Testis (tissue), 2 donors: ENCODE measurements at regions not wholly inside any gene's neighbourhood (a gene's known extent, or its start where the extent isn't known, plus 50 kb on each side); places are given as distances from the start of the nearest gene placed in this dataset.

ENCODE experiments used
- POLR2A ChIP-seq: fragments of 450-650 bp; IDR thresholded peaks from one replicate; pipeline ENCODE4 v1.6.1; 2017; ENCODE audit warnings: antibody characterized with exemption, mild to moderate bottlenecking, moderate library complexity
- TF ChIP-seq, protein P1 (sequence below), 3 experiments: fragments of 450-650 bp in 2 of 3; fragments of 200-600 bp in 1 of 3; sonication (generic) in 1 of 3; IDR thresholded peaks; one replicate each; pipeline ENCODE4 v1.5.1; 2016 to 2019; ENCODE audit warnings: antibody characterized with exemption in 3 of 3, mild to moderate bottlenecking in 2 of 3, moderate library complexity in 1 of 3

DNA sequence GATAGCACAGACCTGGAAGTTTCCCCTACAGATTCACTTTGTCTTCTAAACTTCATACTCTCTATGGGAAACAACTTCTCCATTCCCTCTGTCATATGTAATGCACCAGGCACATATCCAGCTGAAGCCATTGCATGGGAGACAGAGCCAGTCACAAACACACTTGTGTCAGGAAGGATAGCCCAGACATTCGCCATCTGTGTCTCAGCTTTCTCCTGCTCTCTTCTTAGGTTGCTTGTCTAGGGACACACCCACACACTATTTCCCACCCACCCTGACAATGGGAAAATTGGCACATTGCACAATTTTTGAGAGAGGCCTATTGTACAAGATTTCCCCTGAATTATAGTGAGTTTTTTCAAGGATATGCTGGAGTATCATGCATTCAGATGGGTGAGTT, 158.4 kb upstream of the MPDZ start:
- TF ChIP-seq, protein P1, sequence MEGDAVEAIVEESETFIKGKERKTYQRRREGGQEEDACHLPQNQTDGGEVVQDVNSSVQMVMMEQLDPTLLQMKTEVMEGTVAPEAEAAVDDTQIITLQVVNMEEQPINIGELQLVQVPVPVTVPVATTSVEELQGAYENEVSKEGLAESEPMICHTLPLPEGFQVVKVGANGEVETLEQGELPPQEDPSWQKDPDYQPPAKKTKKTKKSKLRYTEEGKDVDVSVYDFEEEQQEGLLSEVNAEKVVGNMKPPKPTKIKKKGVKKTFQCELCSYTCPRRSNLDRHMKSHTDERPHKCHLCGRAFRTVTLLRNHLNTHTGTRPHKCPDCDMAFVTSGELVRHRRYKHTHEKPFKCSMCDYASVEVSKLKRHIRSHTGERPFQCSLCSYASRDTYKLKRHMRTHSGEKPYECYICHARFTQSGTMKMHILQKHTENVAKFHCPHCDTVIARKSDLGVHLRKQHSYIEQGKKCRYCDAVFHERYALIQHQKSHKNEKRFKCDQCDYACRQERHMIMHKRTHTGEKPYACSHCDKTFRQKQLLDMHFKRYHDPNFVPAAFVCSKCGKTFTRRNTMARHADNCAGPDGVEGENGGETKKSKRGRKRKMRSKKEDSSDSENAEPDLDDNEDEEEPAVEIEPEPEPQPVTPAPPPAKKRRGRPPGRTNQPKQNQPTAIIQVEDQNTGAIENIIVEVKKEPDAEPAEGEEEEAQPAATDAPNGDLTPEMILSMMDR (IDR thresholded peaks at IDR 0.05) = no peak
- no peak for TF ChIP-seq POLR2A
